ENCODE measurements at regions not wholly inside any gene's neighbourhood (a gene's known extent, or its start where the extent isn't known, plus 50 kb on each side); places are given as distances from the start of the nearest gene placed in this dataset.

DNA sequence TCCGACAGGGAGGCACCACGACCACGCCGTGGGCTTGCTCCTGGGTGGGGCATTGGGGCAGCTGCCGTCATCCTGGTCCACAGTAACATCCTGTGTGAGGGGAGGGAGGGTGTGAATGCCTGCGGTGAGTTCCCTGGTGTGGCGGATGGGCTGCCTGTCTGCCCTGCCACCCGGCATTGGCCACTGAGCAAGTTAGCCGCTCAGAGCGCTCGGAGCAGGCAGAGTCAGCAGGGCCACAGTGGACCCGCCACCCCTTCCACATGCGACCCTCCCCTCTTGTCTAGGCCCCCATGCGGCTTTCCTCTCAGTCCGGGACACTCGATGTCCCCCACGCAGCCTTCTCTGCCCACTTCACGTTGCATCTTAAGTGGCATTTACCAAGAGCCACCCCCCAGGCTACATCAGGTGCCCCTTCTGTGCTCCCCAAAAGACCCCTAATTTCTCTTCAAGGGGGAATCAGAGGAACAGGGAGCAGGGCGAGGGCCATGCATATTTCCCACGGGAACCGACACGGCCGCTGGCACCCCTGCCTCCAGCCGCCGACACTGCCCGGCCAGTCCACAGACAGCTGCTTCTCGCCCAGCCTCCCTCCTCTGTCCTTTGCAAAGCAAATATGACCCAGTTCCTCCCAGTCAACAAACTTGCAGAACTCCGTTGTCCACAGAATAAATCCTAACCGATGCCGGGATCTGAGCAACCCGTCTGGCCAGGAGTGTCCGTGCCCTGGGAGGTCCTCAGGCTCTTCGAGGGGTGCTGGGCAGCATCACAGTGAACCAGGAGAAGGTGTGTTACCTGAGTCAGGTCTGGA is 1482.1 kb downstream of the TBC1D22A start:
- Histone ChIP-seq H3K9me3 (ENCODE audit: low read length) (no peaks in the 10 kb centered on the region), H3K4me3 (replicated peaks in 1 of 3; ENCODE audit: insufficient read depth in 1 of 3, low read depth in 2 of 3, low read length in 3 of 3) (no peak overlapping the region), H3K36me3 (replicated peaks in 1 of 2; ENCODE audit: control insufficient read depth in 1 of 2, insufficient read depth in 2 of 2, low read length in 2 of 2) (no peaks in the 10 kb centered on the region), H3K79me2 (ENCODE audit: insufficient read depth, low read length) (no peaks in the 10 kb centered on the region), H3K4me2 (ENCODE audit: low read depth, low read length) (no peak overlapping the region), H3K4me1 (ENCODE audit: insufficient read depth, low read length) (no peaks in the 10 kb centered on the region), H3K27me3 (ENCODE audit: control insufficient read depth in 1 of 2, insufficient read depth in 2 of 2, low read length in 2 of 2) (peaks cover 0 to 43% of the 10 kb centered on the region in 2 experiments; a peak in 3 of 5 replicates), H4K20me1 (ENCODE audit: insufficient read depth, low read length) (no peaks in the 10 kb centered on the region), H2AFZ (ENCODE audit: low read length) (no peak overlapping the region), H3K27ac (ENCODE audit: extremely low read length, insufficient read depth, low read length) (no peak overlapping the region), H3K9ac (ENCODE audit: insufficient read depth, low read depth, low read length) (no peak overlapping the region)
- in situ Hi-C loops (cut with HindIII; ENCODE audit: extremely low pct_ligation_motif_present, low pct_unique_long_range_greater_than_20kb): no loop called here
- DNase-seq (ENCODE audit: low spot score) (no peak), FAIRE-seq (no peak), ATAC-seq (no peak)
- TF ChIP-seq, protein P1, sequence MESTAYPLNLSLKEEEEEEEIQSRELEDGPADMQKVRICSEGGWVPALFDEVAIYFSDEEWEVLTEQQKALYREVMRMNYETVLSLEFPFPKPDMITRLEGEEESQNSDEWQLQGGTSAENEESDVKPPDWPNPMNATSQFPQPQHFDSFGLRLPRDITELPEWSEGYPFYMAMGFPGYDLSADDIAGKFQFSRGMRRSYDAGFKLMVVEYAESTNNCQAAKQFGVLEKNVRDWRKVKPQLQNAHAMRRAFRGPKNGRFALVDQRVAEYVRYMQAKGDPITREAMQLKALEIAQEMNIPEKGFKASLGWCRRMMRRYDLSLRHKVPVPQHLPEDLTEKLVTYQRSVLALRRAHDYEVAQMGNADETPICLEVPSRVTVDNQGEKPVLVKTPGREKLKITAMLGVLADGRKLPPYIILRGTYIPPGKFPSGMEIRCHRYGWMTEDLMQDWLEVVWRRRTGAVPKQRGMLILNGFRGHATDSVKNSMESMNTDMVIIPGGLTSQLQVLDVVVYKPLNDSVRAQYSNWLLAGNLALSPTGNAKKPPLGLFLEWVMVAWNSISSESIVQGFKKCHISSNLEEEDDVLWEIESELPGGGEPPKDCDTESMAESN (CRISPR knock-in tag; conservative IDR thresholded peaks at IDR 0.05): no peak
- no peak for TF ChIP-seq EZH2 (conservative IDR thresholded peaks at IDR 0.05; ENCODE audit: low read depth, low read length)
- no TSS peak for BruUV-seq (replicated peaks)
- POLR2A ChIA-PET: no interaction called here
- CTCF ChIA-PET (ENCODE audit: low intra/inter-chr PET ratio, low total read pairs): no interaction called here
- 23% methylated on average over 20 of the region's 33 CpGs for WGBS (ENCODE audit: low lambda C conversion rate)
- intact Hi-C loops (cut with micrococcal nuclease; ENCODE audit: unreplicated experiment): no loop called here

DNA sequence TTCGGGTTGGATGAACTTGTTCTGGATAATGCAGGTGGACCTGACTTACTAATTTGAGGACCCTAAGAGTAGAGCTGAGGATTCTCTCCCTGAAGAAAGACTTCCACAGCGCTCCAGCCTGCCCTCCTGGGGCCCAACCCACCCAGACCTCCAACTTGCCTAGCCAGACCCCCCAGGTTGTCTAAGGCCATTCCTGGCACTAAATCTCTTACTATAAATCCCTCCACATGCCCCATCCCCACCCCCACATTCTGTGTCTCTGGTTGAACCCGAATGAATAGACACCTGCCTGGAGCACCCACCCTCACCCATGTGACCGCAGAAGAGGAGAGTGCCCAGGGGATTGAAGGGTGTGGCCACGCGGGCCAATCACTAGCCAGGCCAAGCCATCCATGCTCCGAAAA is 1480.0 kb downstream of the TBC1D22A start:
- ATAC-seq (no peak), DNase-seq (ENCODE audit: low spot score) (no peak), FAIRE-seq (no peak)
- Histone ChIP-seq H3K9me3 (ENCODE audit: low read length) (no peaks in the 10 kb centered on the region), H3K27me3 (ENCODE audit: control insufficient read depth in 1 of 2, insufficient read depth in 2 of 2, low read length in 2 of 2) (peaks cover 0 to 49% of the 10 kb centered on the region in 2 experiments; a peak in 2 of 5 replicates), H2AFZ (ENCODE audit: low read length) (no peak overlapping the region), H3K27ac (ENCODE audit: extremely low read length, insufficient read depth, low read length) (no peak overlapping the region), H3K4me3 (replicated peaks in 1 of 3; ENCODE audit: insufficient read depth in 1 of 3, low read depth in 2 of 3, low read length in 3 of 3) (no peak overlapping the region), H3K79me2 (ENCODE audit: insufficient read depth, low read length) (no peaks in the 10 kb centered on the region), H3K4me1 (ENCODE audit: insufficient read depth, low read length) (no peaks in the 10 kb centered on the region), H3K9ac (ENCODE audit: insufficient read depth, low read depth, low read length) (no peak overlapping the region), H3K4me2 (ENCODE audit: low read depth, low read length) (no peak overlapping the region), H3K36me3 (replicated peaks in 1 of 2; ENCODE audit: control insufficient read depth in 1 of 2, insufficient read depth in 2 of 2, low read length in 2 of 2) (no peaks in the 10 kb centered on the region), H4K20me1 (ENCODE audit: insufficient read depth, low read length) (no peaks in the 10 kb centered on the region)
- in situ Hi-C loops (cut with HindIII; ENCODE audit: extremely low pct_ligation_motif_present, low pct_unique_long_range_greater_than_20kb) (no loop called here), intact Hi-C loops (cut with micrococcal nuclease; ENCODE audit: unreplicated experiment) (no loop called here)
- ChIA-PET CTCF (ENCODE audit: low intra/inter-chr PET ratio, low total read pairs) (no interaction called here), POLR2A (no interaction called here)
- BruUV-seq (replicated peaks): no TSS peak
- 0% methylated on average over 6 of the region's 7 CpGs for WGBS (ENCODE audit: low lambda C conversion rate)
- no peak for TF ChIP-seq ZNF354B (CRISPR knock-in tag; IDR thresholded peaks at IDR 0.05)
- TF ChIP-seq ZIK1 (CRISPR knock-in tag; IDR thresholded peaks at IDR 0.05; ENCODE audit: borderline replicate concordance, low read depth): no peak
- TF ChIP-seq CENPBD1 (CRISPR knock-in tag; IDR thresholded peaks at IDR 0.05; ENCODE audit: borderline replicate concordance, low read depth): no peak
- no peak for TF ChIP-seq U2AF1 (optimal IDR thresholded peaks at IDR 0.05; ENCODE audit: low read depth, low read length)
- no peak for TF ChIP-seq THRA (CRISPR knock-in tag; IDR thresholded peaks at IDR 0.05; ENCODE audit: borderline replicate concordance)
- TF ChIP-seq HOMEZ (CRISPR knock-in tag; IDR thresholded peaks at IDR 0.05; ENCODE audit: low read depth): no peak
- TF ChIP-seq NCOA2 (CRISPR knock-in tag; IDR thresholded peaks at IDR 0.05): no peak
- TF ChIP-seq ZNF678 (CRISPR knock-in tag; IDR thresholded peaks at IDR 0.05): no peak
- TF ChIP-seq ZNF792 (CRISPR knock-in tag; IDR thresholded peaks at IDR 0.05): no peak
- TF ChIP-seq MZF1 (CRISPR knock-in tag; IDR thresholded peaks at IDR 0.05; ENCODE audit: borderline replicate concordance): no peak

Measured in HepG2 (cell line).